ENCODE measurements at regions not wholly inside any gene's neighbourhood (a gene's known extent, or its start where the extent isn't known, plus 50 kb on each side); places are given as distances from the start of the nearest gene placed in this dataset.

DNA sequence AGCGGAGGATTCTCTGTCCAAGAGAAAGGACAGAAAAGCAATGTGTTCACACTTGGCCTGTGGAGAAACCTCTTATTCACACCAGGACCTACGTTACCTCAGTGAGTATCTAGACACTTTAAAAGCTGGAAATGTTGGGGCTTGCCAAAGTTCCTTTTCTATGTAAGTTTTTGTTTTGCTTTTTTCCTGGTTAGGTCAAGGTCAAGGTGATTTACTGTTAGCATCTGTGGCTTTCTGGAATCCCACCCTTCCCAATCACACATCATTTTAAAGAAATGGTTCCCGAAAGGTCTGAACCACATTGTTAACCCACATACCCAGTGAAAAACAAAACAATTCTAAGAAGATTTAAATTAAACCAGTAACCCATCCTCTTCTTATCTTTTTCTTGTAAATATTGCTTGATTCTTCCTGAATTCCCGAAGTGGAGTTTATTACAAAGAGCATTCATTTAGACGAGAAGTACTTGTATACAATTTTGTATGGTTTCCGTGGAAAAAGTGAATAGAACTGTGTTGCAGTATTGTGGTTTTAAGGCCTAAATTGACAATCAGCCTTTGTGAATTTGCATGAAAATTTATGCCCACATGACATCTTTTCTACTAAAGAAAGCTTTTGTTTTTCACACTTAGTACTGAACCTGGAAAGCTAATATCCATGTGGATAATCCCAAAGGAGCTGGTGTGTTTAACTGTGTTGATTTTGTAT is 827.0 kb upstream of the IGFBP3 start:
- no peak for TF ChIP-seq SP1 (CRISPR knock-in tag; conservative IDR thresholded peaks at IDR 0.05)
- TF ChIP-seq, protein P1, sequence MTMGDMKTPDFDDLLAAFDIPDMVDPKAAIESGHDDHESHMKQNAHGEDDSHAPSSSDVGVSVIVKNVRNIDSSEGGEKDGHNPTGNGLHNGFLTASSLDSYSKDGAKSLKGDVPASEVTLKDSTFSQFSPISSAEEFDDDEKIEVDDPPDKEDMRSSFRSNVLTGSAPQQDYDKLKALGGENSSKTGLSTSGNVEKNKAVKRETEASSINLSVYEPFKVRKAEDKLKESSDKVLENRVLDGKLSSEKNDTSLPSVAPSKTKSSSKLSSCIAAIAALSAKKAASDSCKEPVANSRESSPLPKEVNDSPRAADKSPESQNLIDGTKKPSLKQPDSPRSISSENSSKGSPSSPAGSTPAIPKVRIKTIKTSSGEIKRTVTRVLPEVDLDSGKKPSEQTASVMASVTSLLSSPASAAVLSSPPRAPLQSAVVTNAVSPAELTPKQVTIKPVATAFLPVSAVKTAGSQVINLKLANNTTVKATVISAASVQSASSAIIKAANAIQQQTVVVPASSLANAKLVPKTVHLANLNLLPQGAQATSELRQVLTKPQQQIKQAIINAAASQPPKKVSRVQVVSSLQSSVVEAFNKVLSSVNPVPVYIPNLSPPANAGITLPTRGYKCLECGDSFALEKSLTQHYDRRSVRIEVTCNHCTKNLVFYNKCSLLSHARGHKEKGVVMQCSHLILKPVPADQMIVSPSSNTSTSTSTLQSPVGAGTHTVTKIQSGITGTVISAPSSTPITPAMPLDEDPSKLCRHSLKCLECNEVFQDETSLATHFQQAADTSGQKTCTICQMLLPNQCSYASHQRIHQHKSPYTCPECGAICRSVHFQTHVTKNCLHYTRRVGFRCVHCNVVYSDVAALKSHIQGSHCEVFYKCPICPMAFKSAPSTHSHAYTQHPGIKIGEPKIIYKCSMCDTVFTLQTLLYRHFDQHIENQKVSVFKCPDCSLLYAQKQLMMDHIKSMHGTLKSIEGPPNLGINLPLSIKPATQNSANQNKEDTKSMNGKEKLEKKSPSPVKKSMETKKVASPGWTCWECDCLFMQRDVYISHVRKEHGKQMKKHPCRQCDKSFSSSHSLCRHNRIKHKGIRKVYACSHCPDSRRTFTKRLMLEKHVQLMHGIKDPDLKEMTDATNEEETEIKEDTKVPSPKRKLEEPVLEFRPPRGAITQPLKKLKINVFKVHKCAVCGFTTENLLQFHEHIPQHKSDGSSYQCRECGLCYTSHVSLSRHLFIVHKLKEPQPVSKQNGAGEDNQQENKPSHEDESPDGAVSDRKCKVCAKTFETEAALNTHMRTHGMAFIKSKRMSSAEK (CRISPR knock-in tag; IDR thresholded peaks at IDR 0.05; ENCODE audit: borderline replicate concordance), result no peak
- no peak for TF ChIP-seq JAZF1 (CRISPR knock-in tag; IDR thresholded peaks at IDR 0.05)
- no peak for TF ChIP-seq NFE2L1 (CRISPR knock-in tag; IDR thresholded peaks at IDR 0.05)
- TF ChIP-seq, protein P2, sequence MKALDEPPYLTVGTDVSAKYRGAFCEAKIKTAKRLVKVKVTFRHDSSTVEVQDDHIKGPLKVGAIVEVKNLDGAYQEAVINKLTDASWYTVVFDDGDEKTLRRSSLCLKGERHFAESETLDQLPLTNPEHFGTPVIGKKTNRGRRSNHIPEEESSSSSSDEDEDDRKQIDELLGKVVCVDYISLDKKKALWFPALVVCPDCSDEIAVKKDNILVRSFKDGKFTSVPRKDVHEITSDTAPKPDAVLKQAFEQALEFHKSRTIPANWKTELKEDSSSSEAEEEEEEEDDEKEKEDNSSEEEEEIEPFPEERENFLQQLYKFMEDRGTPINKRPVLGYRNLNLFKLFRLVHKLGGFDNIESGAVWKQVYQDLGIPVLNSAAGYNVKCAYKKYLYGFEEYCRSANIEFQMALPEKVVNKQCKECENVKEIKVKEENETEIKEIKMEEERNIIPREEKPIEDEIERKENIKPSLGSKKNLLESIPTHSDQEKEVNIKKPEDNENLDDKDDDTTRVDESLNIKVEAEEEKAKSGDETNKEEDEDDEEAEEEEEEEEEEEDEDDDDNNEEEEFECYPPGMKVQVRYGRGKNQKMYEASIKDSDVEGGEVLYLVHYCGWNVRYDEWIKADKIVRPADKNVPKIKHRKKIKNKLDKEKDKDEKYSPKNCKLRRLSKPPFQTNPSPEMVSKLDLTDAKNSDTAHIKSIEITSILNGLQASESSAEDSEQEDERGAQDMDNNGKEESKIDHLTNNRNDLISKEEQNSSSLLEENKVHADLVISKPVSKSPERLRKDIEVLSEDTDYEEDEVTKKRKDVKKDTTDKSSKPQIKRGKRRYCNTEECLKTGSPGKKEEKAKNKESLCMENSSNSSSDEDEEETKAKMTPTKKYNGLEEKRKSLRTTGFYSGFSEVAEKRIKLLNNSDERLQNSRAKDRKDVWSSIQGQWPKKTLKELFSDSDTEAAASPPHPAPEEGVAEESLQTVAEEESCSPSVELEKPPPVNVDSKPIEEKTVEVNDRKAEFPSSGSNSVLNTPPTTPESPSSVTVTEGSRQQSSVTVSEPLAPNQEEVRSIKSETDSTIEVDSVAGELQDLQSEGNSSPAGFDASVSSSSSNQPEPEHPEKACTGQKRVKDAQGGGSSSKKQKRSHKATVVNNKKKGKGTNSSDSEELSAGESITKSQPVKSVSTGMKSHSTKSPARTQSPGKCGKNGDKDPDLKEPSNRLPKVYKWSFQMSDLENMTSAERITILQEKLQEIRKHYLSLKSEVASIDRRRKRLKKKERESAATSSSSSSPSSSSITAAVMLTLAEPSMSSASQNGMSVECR (CRISPR knock-in tag; IDR thresholded peaks at IDR 0.05; ENCODE audit: borderline replicate concordance), result no peak
- no peak for TF ChIP-seq SMAD4 (CRISPR knock-in tag; IDR thresholded peaks at IDR 0.05)
- TF ChIP-seq, protein P3, sequence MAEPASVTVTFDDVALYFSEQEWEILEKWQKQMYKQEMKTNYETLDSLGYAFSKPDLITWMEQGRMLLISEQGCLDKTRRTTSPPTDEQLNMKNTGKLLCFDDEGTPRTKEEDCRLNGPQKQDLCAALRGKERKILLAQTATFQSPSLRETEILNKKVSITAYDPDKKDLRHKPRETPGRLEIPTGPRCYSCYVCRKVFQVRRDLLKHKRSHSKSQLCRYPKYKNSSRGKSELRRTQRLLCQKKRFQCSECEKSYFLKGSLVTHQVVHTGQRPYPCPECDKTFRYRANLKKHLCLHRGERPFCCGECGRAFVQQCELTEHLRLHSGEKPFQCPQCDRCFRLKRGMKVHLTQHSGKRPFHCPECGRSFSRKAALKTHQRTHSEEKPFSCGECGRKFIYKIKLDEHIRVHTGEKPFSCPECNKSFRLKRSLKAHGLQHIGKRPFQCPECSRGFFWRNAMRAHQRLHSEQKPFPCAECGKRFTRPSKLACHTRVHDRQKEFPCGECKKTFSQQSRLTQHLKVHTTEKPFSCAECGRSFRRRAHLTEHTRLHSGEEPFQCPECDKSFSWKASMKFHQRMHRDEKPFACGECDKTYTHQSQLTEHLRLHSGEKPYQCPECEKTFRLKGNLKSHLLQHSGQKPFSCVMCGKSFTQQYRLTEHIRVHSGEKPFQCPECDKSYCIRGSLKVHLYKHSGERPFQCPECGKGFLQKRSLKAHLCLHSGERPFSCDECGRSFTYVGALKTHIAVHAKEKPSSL (CRISPR knock-in tag; conservative IDR thresholded peaks at IDR 0.05), result no peak
- TF ChIP-seq EMX1 (CRISPR knock-in tag; IDR thresholded peaks at IDR 0.05), result no peak
- TF ChIP-seq, protein P4, sequence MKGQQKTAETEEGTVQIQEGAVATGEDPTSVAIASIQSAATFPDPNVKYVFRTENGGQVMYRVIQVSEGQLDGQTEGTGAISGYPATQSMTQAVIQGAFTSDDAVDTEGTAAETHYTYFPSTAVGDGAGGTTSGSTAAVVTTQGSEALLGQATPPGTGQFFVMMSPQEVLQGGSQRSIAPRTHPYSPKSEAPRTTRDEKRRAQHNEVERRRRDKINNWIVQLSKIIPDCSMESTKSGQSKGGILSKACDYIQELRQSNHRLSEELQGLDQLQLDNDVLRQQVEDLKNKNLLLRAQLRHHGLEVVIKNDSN (CRISPR knock-in tag; IDR thresholded peaks at IDR 0.05), result no peak
- no peak for TF ChIP-seq CREM (CRISPR knock-in tag; IDR thresholded peaks at IDR 0.05)
- no peak for TF ChIP-seq SMAD3 (CRISPR knock-in tag; IDR thresholded peaks at IDR 0.05; ENCODE audit: borderline replicate concordance)
- TF ChIP-seq, protein P5, sequence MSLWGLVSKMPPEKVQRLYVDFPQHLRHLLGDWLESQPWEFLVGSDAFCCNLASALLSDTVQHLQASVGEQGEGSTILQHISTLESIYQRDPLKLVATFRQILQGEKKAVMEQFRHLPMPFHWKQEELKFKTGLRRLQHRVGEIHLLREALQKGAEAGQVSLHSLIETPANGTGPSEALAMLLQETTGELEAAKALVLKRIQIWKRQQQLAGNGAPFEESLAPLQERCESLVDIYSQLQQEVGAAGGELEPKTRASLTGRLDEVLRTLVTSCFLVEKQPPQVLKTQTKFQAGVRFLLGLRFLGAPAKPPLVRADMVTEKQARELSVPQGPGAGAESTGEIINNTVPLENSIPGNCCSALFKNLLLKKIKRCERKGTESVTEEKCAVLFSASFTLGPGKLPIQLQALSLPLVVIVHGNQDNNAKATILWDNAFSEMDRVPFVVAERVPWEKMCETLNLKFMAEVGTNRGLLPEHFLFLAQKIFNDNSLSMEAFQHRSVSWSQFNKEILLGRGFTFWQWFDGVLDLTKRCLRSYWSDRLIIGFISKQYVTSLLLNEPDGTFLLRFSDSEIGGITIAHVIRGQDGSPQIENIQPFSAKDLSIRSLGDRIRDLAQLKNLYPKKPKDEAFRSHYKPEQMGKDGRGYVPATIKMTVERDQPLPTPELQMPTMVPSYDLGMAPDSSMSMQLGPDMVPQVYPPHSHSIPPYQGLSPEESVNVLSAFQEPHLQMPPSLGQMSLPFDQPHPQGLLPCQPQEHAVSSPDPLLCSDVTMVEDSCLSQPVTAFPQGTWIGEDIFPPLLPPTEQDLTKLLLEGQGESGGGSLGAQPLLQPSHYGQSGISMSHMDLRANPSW (CRISPR knock-in tag; conservative IDR thresholded peaks at IDR 0.05; ENCODE audit: low read depth), result no peak
- POLR2A ChIA-PET, result no interaction called here
- Mint-ChIP-seq H3K4me3 (no peak overlapping the region), H3K9me3 (no peaks in the 10 kb centered on the region), H3K36me3 (no peaks in the 10 kb centered on the region), H3K27me3 (ENCODE audit: low read depth) (no peaks in the 10 kb centered on the region; the same call in 1 of the 2 replicates), H3K4me1 (0 out of 2 replicates have a peak, but pooled peaks cover 2% of the 10 kb centered on the region), H3K27ac (no peak overlapping the region)
- no peak for DNase-seq (ENCODE audit: low spot score)
- CTCF ChIA-PET, result no interaction called here
- ATAC-seq, result no peak
